Panc1 (cell line): ENCODE measurements at regions not wholly inside any gene's neighbourhood (a gene's known extent, or its start where the extent isn't known, plus 50 kb on each side); places are given as distances from the start of the nearest gene placed in this dataset.

Experiments used
- ATAC-seq: fragments of 200-7000 bp; cut with Tn5 transposase; 2 replicates; pipeline ENCODE4 v1.9.1; 2020; ENCODE audit warnings: mild to moderate bottlenecking, moderate library complexity
- BruUV-seq: library from RNA; stranded (reverse); fragments of 400-500 nt; replicated peaks from 2 replicates; lab custom pipeline; 2021; lab: Mats Ljungman, UMichigan
- CTCF ChIA-PET: fragments of 300-600 bp; sonication (Branson Sonifier 250); formaldehyde crosslinking; loops from one replicate; lab custom pipeline; 2022; ENCODE audit warnings: antibody characterized with exemption; lab: Charles Lee
- POLR2A ChIA-PET: fragments of 300-600 bp; sonication (Branson Sonifier 250); formaldehyde crosslinking; loops from one replicate; lab custom pipeline; 2022; ENCODE audit warnings: antibody characterized with exemption; lab: Charles Lee
- DNase-seq: peaks from one replicate; pipeline ENCODE4 v3.0.0-alpha.2; 2010; ENCODE audit warnings: low read depth, low spot score
- H3K27ac ChIP-seq: 2 replicates; pipeline ENCODE4 v1.5.1; 2011; ENCODE audit warnings: mild to moderate bottlenecking, low read length, inconsistent platforms
- H3K27me3 ChIP-seq: fragments of 200-500 bp; sonication (Bioruptor generic); 2 replicates; pipeline ENCODE4 v1.6.0; 2014; ENCODE audit warnings: low read length, inconsistent platforms; ENCODE audit not compliant: control insufficient read depth, insufficient read depth
- H3K36me3 ChIP-seq: fragments of 200-500 bp; sonication (Bioruptor generic); 2 replicates; pipeline ENCODE4 v1.5.1; 2014; ENCODE audit warnings: inconsistent platforms, mild to moderate bottlenecking, low read length, moderate library complexity; ENCODE audit not compliant: control insufficient read depth, insufficient read depth
- H3K4me1 ChIP-seq: 2 replicates; pipeline ENCODE4 v1.5.1; 2011; ENCODE audit warnings: inconsistent platforms, mild to moderate bottlenecking, low read length, moderate library complexity; ENCODE audit not compliant: control insufficient read depth, insufficient read depth
- H3K4me3 ChIP-seq, 2 experiments: 2 replicates each; pipeline ENCODE4 v1.5.1; 2011 to 2012; ENCODE audit warnings: low read depth in 2 of 2, low read length in 2 of 2, mild to moderate bottlenecking in 2 of 2, inconsistent platforms in 1 of 2, moderate library complexity in 1 of 2
- H3K9me3 ChIP-seq: fragments of 200-500 bp; sonication (Bioruptor generic); 2 replicates; pipeline ENCODE4 v1.5.1; 2014; ENCODE audit warnings: low read depth, mild to moderate bottlenecking, inconsistent platforms, low read length, moderate library complexity; ENCODE audit not compliant: control insufficient read depth, insufficient read depth
- CTCF ChIP-seq: fragments of 450-650 bp; IDR thresholded peaks from 2 replicates; pipeline ENCODE4 v1.5.1; 2017; ENCODE audit warnings: mild to moderate bottlenecking
- POLR2AphosphoS5 ChIP-seq: IDR thresholded peaks from 2 replicates; pipeline ENCODE4 v1.6.1; 2012; ENCODE audit warnings: mild to moderate bottlenecking, low read depth, low read length, moderate library complexity
- REST ChIP-seq, 2 experiments: IDR thresholded peaks; 2 replicates each; pipeline ENCODE4 v1.6.1; 2011 to 2012; ENCODE audit warnings: low read depth in 2 of 2, control low read depth in 1 of 2, low read length in 1 of 2, mild to moderate bottlenecking in 1 of 2, moderate library complexity in 1 of 2; ENCODE audit not compliant: insufficient read depth in 1 of 2
- SIN3A ChIP-seq: IDR thresholded peaks from 2 replicates; pipeline ENCODE4 v1.6.1; 2012; ENCODE audit warnings: low read depth, mild to moderate bottlenecking, low read length, moderate library complexity, borderline replicate concordance; ENCODE audit not compliant: insufficient read depth
- TCF7L2 ChIP-seq: IDR thresholded peaks from 2 replicates; pipeline ENCODE4 v1.6.1; 2011; ENCODE audit warnings: mild to moderate bottlenecking, low read depth, low read length, inconsistent platforms
- in situ Hi-C: cut with HindIII; loops from 2 replicates; pipeline ENCODE4 v1.10.0; 2016; ENCODE audit warnings: low sequenced_read_pairs, low pct_unique_long_range_greater_than_20kb
- intact Hi-C: fragments of 100-400 bp; cut with micrococcal nuclease; formaldehyde crosslinking; loops from one replicate; pipeline ENCODE4 v1.10.0; 2022; ENCODE audit not compliant: unreplicated experiment

GRCh38 chr20:39993742-39994141 is 695.3 kb downstream of the MAFB start:
- Histone ChIP-seq H3K36me3 (no peaks in the 10 kb centered on the region), H3K4me1 (no peaks in the 10 kb centered on the region), H3K27ac (no peak overlapping the region), H3K4me3 (no peak overlapping the region), H3K27me3 (no peaks in the 10 kb centered on the region), H3K9me3 (no peaks in the 10 kb centered on the region)
- DNase-seq = no peak
- CTCF ChIA-PET = no interaction called here
- ATAC-seq = no peak
- intact Hi-C loops (no loop called here), in situ Hi-C loops (no loop called here)
- no peak for TF ChIP-seq POLR2AphosphoS5
- TF ChIP-seq CTCF = no peak
- no peak for TF ChIP-seq TCF7L2
- TF ChIP-seq REST (IDR thresholded peaks at IDR 0.05; ENCODE audit: insufficient read depth in 1 of 2, low read depth in 2 of 2, low read length in 1 of 2) = no peak
- TF ChIP-seq SIN3A = no peak
- POLR2A ChIA-PET = no interaction called here
- no TSS peak for BruUV-seq

GRCh38 chr20:39990692-39991091 is 698.3 kb downstream of the MAFB start:
- no TSS peak for BruUV-seq
- intact Hi-C loops = no loop called here
- ATAC-seq = no peak
- ChIA-PET POLR2A (no interaction called here), CTCF (no interaction called here)
- in situ Hi-C loops = no loop called here
- TF ChIP-seq POLR2AphosphoS5 = no peak
- TF ChIP-seq REST (IDR thresholded peaks at IDR 0.05; ENCODE audit: insufficient read depth in 1 of 2, low read depth in 2 of 2, low read length in 1 of 2) = no peak
- TF ChIP-seq SIN3A = no peak
- no peak for TF ChIP-seq TCF7L2
- TF ChIP-seq CTCF = no peak
- no peaks in the 10 kb centered on the region for H3K36me3 ChIP-seq
- no peak overlapping the region for H3K27ac ChIP-seq
- H3K27me3 ChIP-seq = no peaks in the 10 kb centered on the region
- no peak overlapping the region for H3K4me3 ChIP-seq
- H3K4me1 ChIP-seq = no peaks in the 10 kb centered on the region
- no peaks in the 10 kb centered on the region; the same call in 1 of the 2 replicates for H3K9me3 ChIP-seq
- no peak for DNase-seq
